ENCODE measurements at regions not wholly inside any gene's neighbourhood (a gene's known extent, or its start where the extent isn't known, plus 50 kb on each side); places are given as distances from the start of the nearest gene placed in this dataset.

DNA sequence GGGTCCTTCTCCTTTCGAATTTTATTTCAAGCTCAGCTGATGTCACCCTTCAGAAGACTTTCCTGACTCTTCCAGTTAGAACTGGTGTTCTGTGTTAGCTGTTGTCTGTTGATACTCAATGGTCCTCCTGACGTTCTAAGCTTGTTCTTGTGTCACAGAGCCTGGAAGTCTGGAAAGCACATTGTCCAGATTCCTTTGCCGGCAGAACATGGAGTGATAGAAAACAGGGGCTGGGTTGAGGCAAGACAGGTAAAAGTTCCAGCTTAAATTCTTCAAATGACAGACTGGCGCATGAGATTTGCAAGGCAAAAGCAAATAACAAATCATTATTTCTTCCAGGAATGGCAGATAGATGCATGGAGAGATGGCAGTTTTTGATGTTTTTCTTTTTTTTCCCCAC lies 102.0 kb upstream of the CLSTN2 start:
- TF ChIP-seq POU2F2 (IDR thresholded peaks at IDR 0.05; ENCODE audit: low read depth, low read length), result no peak
- TF ChIP-seq POLR2A (IDR thresholded peaks at IDR 0.05; ENCODE audit: low read depth, low read length), result no peak
- no peak for TF ChIP-seq TAF1 (IDR thresholded peaks at IDR 0.05; ENCODE audit: low read depth, low read length)
- no peak for TF ChIP-seq POLR2AphosphoS5 (IDR thresholded peaks at IDR 0.05; ENCODE audit: low read depth, low read length)
- no peak for TF ChIP-seq PAX5 (IDR thresholded peaks at IDR 0.05; ENCODE audit: insufficient read depth, low read length, severe bottlenecking)
- TF ChIP-seq SPI1 (IDR thresholded peaks at IDR 0.05; ENCODE audit: low read depth, low read length), result no peak

Measured in GM12891 (cell line).